ENCODE measurements at regions not wholly inside any gene's neighbourhood (a gene's known extent, or its start where the extent isn't known, plus 50 kb on each side); places are given as distances from the start of the nearest gene placed in this dataset.

- Histone ChIP-seq H3K4me1 (no peaks in the 10 kb centered on the region), H3K27ac (no peak overlapping the region), H3K27me3 (no peaks in the 10 kb centered on the region), H3K36me3 (no peaks in the 10 kb centered on the region), H3K4me3 (no peak overlapping the region), H3K9me3 (no peaks in the 10 kb centered on the region)
- WGBS, 2 donors (ENCODE audit: low coverage in 1 of 2) = 86 to 100% methylated on average over 1 of the region's 1 CpG
- intact Hi-C loops (cut with DNase I; ENCODE audit: low total_unique reads) (no loop called here), in situ Hi-C loops (cut with MboI; ENCODE audit: low pct_ligation_motif_present in 1 of 4, low pct_unique_long_range_greater_than_20kb in 1 of 4, low sequenced_read_pairs in 3 of 4) (no loop called here)
- DNase-seq = no peak
- TF ChIP-seq EP300 (IDR thresholded peaks at IDR 0.05; ENCODE audit: low read depth) = no peak
- TF ChIP-seq, protein P1, sequence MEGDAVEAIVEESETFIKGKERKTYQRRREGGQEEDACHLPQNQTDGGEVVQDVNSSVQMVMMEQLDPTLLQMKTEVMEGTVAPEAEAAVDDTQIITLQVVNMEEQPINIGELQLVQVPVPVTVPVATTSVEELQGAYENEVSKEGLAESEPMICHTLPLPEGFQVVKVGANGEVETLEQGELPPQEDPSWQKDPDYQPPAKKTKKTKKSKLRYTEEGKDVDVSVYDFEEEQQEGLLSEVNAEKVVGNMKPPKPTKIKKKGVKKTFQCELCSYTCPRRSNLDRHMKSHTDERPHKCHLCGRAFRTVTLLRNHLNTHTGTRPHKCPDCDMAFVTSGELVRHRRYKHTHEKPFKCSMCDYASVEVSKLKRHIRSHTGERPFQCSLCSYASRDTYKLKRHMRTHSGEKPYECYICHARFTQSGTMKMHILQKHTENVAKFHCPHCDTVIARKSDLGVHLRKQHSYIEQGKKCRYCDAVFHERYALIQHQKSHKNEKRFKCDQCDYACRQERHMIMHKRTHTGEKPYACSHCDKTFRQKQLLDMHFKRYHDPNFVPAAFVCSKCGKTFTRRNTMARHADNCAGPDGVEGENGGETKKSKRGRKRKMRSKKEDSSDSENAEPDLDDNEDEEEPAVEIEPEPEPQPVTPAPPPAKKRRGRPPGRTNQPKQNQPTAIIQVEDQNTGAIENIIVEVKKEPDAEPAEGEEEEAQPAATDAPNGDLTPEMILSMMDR (IDR thresholded peaks at IDR 0.05) = no peak
- TF ChIP-seq POLR2A (IDR thresholded peaks at IDR 0.05) = no peak
- TF ChIP-seq POLR2AphosphoS5 (IDR thresholded peaks at IDR 0.05) = no peak
These were observed 132.1 kb upstream of the SYT1 start for GRCh38 chr12:78732481-78732880.

DNA sequence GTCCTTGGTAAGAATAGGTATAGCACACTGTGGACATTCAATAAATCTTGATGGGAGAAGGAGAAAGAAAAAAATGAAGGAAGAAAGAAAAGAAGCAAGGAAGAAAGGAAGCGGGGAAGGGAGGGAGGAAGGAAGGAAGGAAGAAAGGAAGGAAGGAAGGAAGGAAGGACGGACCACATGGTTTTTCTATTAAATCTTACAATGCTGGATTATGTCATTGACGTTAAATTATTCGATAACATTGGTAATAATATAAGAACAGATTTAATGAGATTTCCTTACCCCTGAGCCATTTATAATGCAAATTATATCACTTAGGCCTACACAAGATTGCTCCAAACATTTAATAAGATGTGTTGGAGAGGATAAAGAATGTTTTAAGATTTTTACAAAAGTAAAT, 124.9 kb upstream of the SYT1 start:
- in situ Hi-C loops (cut with MboI; ENCODE audit: low pct_ligation_motif_present in 1 of 4, low pct_unique_long_range_greater_than_20kb in 1 of 4, low sequenced_read_pairs in 3 of 4) (no loop called here), intact Hi-C loops (cut with DNase I; ENCODE audit: low total_unique reads) (no loop called here)
- no peaks in the 10 kb centered on the region for H3K4me1 ChIP-seq
- no peaks in the 10 kb centered on the region for H3K36me3 ChIP-seq
- H3K27ac ChIP-seq = no peak overlapping the region
- no peak for DNase-seq
- no peak overlapping the region for H3K4me3 ChIP-seq
- no peaks in the 10 kb centered on the region for H3K27me3 ChIP-seq
- 86 to 88% methylated on average over 4 of the region's 4 CpGs for WGBS, 2 donors (ENCODE audit: low coverage in 1 of 2)
- H3K9me3 ChIP-seq = no peaks in the 10 kb centered on the region
- no peak for TF ChIP-seq POLR2A (IDR thresholded peaks at IDR 0.05)
- TF ChIP-seq EP300 (IDR thresholded peaks at IDR 0.05; ENCODE audit: low read depth) = no peak
- TF ChIP-seq, protein P1 (IDR thresholded peaks at IDR 0.05) = no peak
- TF ChIP-seq POLR2AphosphoS5 (IDR thresholded peaks at IDR 0.05) = no peak

GRCh38 chr12:78746001-78746400, 118.6 kb upstream of the SYT1 start:
- no peak for DNase-seq
- H3K27me3 ChIP-seq = no peaks in the 10 kb centered on the region
- intact Hi-C loops (cut with DNase I; ENCODE audit: low total_unique reads) (no loop called here), in situ Hi-C loops (cut with MboI; ENCODE audit: low pct_ligation_motif_present in 1 of 4, low pct_unique_long_range_greater_than_20kb in 1 of 4, low sequenced_read_pairs in 3 of 4) (no loop called here)
- H3K4me1 ChIP-seq = no peaks in the 10 kb centered on the region
- H3K27ac ChIP-seq = no peak overlapping the region
- H3K36me3 ChIP-seq = no peaks in the 10 kb centered on the region
- WGBS, 2 donors (ENCODE audit: low coverage in 1 of 2) = 82 to 88% methylated on average over 2 of the region's 2 CpGs
- H3K4me3 ChIP-seq = no peak overlapping the region
- TF ChIP-seq EP300 (IDR thresholded peaks at IDR 0.05; ENCODE audit: low read depth) (no peak), POLR2AphosphoS5 (IDR thresholded peaks at IDR 0.05) (no peak), POLR2A (IDR thresholded peaks at IDR 0.05) (no peak)
- TF ChIP-seq, protein P1 (IDR thresholded peaks at IDR 0.05) = no peak
- H3K9me3 ChIP-seq = no peaks in the 10 kb centered on the region

- H3K36me3 ChIP-seq = no peaks in the 10 kb centered on the region
- TF ChIP-seq POLR2AphosphoS5 (IDR thresholded peaks at IDR 0.05) = no peak
- 86 to 97% methylated on average over 1 of the region's 1 CpG for WGBS, 2 donors (ENCODE audit: low coverage in 1 of 2)
- in situ Hi-C loops (cut with MboI; ENCODE audit: low pct_ligation_motif_present in 1 of 4, low pct_unique_long_range_greater_than_20kb in 1 of 4, low sequenced_read_pairs in 3 of 4) (no loop called here), intact Hi-C loops (cut with DNase I; ENCODE audit: low total_unique reads) (no loop called here)
- H3K27me3 ChIP-seq = no peaks in the 10 kb centered on the region
- no peaks in the 10 kb centered on the region for H3K4me1 ChIP-seq
- no peak for DNase-seq
- no peaks in the 10 kb centered on the region for H3K9me3 ChIP-seq
- H3K4me3 ChIP-seq = no peak overlapping the region
- no peak overlapping the region for H3K27ac ChIP-seq
These were observed 111.5 kb upstream of the SYT1 start for GRCh38 chr12:78753058-78753457.

DNA sequence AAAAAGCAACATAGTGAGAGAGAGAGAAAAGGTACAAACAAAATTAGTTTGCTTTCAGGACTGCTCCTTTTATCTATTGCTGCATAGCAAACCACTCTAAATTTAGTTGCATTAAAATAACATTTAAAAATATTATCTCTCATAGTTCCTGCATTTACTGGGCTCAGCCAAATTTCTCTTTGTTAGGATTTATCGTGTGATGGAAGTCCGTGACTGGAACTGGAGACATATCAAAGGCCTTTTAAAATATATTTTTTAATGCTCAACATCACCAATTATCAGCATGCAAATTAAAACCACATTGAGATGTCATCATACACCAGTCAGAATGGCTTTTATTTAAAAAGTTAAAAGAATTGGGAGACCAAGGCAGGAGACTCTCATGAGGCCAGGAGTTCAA, 107.6 kb upstream of the SYT1 start:
- Histone ChIP-seq H3K4me3 (no peak overlapping the region), H3K36me3 (no peaks in the 10 kb centered on the region), H3K9me3 (no peaks in the 10 kb centered on the region), H3K4me1 (no peaks in the 10 kb centered on the region), H3K27ac (no peak overlapping the region), H3K27me3 (no peaks in the 10 kb centered on the region)
- 89 to 91% methylated on average over 2 of the region's 2 CpGs for whole genome bisulfite sequencing, 2 donors (ENCODE audit: low coverage in 1 of 2)
- no peak for DNase-seq
- TF ChIP-seq POLR2AphosphoS5 (IDR thresholded peaks at IDR 0.05) (no peak), POLR2A (IDR thresholded peaks at IDR 0.05) (no peak), EP300 (IDR thresholded peaks at IDR 0.05; ENCODE audit: low read depth) (no peak)
- TF ChIP-seq, protein P1 (IDR thresholded peaks at IDR 0.05) = no peak
- in situ Hi-C loops (cut with MboI; ENCODE audit: low pct_ligation_motif_present in 1 of 4, low pct_unique_long_range_greater_than_20kb in 1 of 4, low sequenced_read_pairs in 3 of 4) (no loop called here), intact Hi-C loops (cut with DNase I; ENCODE audit: low total_unique reads) (no loop called here)

All from transverse colon (tissue), 4 donors.